ENCODE measurements at regions not wholly inside any gene's neighbourhood (a gene's known extent, or its start where the extent isn't known, plus 50 kb on each side); places are given as distances from the start of the nearest gene placed in this dataset.

- no peak for DNase-seq (ENCODE audit: low read depth, low spot score)
- Histone ChIP-seq H3K9ac (replicated peaks; ENCODE audit: extremely low read depth, insufficient read depth, low read length) (no peak overlapping the region), H3K9me1 (replicated peaks; ENCODE audit: control insufficient read depth, extremely low read depth, insufficient read depth, low read length) (no peaks in the 10 kb centered on the region), H2AFZ (ENCODE audit: low read depth, low read length) (no peak overlapping the region), H3K79me2 (ENCODE audit: control insufficient read depth, insufficient read depth, low read length) (no peaks in the 10 kb centered on the region), H3K4me2 (ENCODE audit: insufficient read depth, low read length) (no peak overlapping the region), H3K27me3 (ENCODE audit: control insufficient read depth in 2 of 2, insufficient read depth in 2 of 2, low read length in 2 of 2) (no peaks in the 10 kb centered on the region), H3K27ac (ENCODE audit: insufficient read depth, low read depth, low read length) (no peak overlapping the region), H3K4me3 (replicated peaks in 1 of 3; ENCODE audit: insufficient read depth in 1 of 3, low read depth in 1 of 3, low read length in 3 of 3) (no peak overlapping the region), H3K36me3 (ENCODE audit: control insufficient read depth in 2 of 2, extremely low read depth in 1 of 2, insufficient read depth in 2 of 2, low read length in 2 of 2) (no peaks in the 10 kb centered on the region), H3K9me3 (replicated peaks; ENCODE audit: control insufficient read depth, insufficient read depth, low read length) (peaks cover 2% of the 10 kb centered on the region), H3K4me1 (ENCODE audit: control insufficient read depth, extremely low read depth, insufficient read depth, low read length) (no peaks in the 10 kb centered on the region), H4K20me1 (replicated peaks; ENCODE audit: control insufficient read depth, extremely low read depth, insufficient read depth, low read length) (no peaks in the 10 kb centered on the region)
- dilution Hi-C loops (cut with MboI; ENCODE audit: extremely low pct_ligation_motif_present, low sequenced_read_pairs) = no loop called here
- intact Hi-C loops (cut with micrococcal nuclease) = no loop called here
- FAIRE-seq = no peak
- no TSS peak for BruUV-seq (replicated peaks)
- CTCF ChIA-PET = no interaction called here
- TF ChIP-seq MAX (IDR thresholded peaks at IDR 0.05; ENCODE audit: insufficient read depth, insufficient read length) (no peak), JUN (IDR thresholded peaks at IDR 0.05; ENCODE audit: borderline replicate concordance, insufficient read depth, insufficient read length, low read depth) (no peak), MYC (IDR thresholded peaks at IDR 0.05; ENCODE audit: low read depth, low read length) (no peak), POLR2A (IDR thresholded peaks at IDR 0.05; ENCODE audit: low read depth, low read length) (no peak), POLR2AphosphoS5 (IDR thresholded peaks at IDR 0.05; ENCODE audit: insufficient read depth, low read depth, low read length) (no peak), EZH2 (IDR thresholded peaks at IDR 0.05; ENCODE audit: borderline replicate concordance, low read depth, low read length, severe bottlenecking) (no peak), CTCF (IDR thresholded peaks at IDR 0.05; ENCODE audit: extremely low read depth in 1 of 2, insufficient read depth in 1 of 2, low read depth in 1 of 2, low read length in 2 of 2) (no peak), GATA2 (IDR thresholded peaks at IDR 0.05; ENCODE audit: insufficient read depth, insufficient read length, low read depth, low read length) (no peak), FOS (IDR thresholded peaks at IDR 0.05; ENCODE audit: borderline replicate concordance, insufficient read depth, low read length) (no peak)
- POLR2A ChIA-PET = no interaction called here
Observed at GRCh38 chr14:98578204-98578603, 693.8 kb downstream of the BCL11B start.
